Nephron (organoid): ENCODE measurements at regions not wholly inside any gene's neighbourhood (a gene's known extent, or its start where the extent isn't known, plus 50 kb on each side); places are given as distances from the start of the nearest gene placed in this dataset.

Source experiments
- H3K27ac Mint-ChIP-seq, 3 experiments: 2 replicates each; pipeline ENCODE4 v1.8.0; 2020; ENCODE audit warnings: mixed read lengths in 3 of 3, mild to moderate bottlenecking in 2 of 3, moderate library complexity in 1 of 3
- H3K27me3 Mint-ChIP-seq: 2 replicates; pipeline ENCODE4 v1.8.0; 2021; ENCODE audit warnings: low read depth, mild to moderate bottlenecking, moderate library complexity, mixed read lengths
- H3K36me3 Mint-ChIP-seq: 2 replicates; pipeline ENCODE4 v1.8.0; 2020; ENCODE audit warnings: low read depth, mixed read lengths
- H3K4me1 Mint-ChIP-seq: 2 replicates; pipeline ENCODE4 v1.8.0; 2020; ENCODE audit warnings: mixed read lengths
- H3K4me3 Mint-ChIP-seq, 3 experiments: 2 replicates each; pipeline ENCODE4 v1.8.0; 2020; ENCODE audit warnings: mild to moderate bottlenecking in 3 of 3, mixed read lengths in 3 of 3, moderate library complexity in 2 of 3
- H3K9me3 Mint-ChIP-seq: 2 replicates; pipeline ENCODE4 v1.8.0; 2020; ENCODE audit warnings: mixed read lengths
- TF ChIP-seq, protein P1 (sequence below), 3 experiments: fragments of 200-600 bp; sonication (generic); IDR thresholded peaks; one replicate each; pipeline ENCODE4 v1.5.0; 2021; ENCODE audit warnings: antibody characterized with exemption in 3 of 3; ENCODE audit not compliant: unreplicated experiment in 3 of 3

DNA sequence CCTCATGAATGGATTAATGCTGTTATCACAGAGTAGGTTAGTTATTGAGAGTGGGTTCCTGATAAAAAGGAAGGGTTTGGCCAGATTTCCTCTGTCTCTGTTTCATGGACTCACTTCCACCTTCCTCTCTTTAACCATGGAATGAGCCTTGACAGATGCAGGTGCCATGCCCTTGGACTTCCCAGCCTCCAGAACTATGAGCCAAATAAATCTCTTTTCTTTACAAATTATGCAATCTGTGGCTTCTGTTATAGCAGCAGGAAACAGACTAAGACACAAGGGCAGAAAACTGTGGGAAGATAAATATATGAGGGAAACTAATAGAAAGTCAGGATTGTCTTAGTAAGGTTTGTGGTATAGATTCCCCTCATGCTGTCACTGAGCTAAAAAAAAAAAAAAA is 106.5 kb downstream of the QRSL1 start:
- Mint-ChIP-seq H3K27me3 (no peaks in the 10 kb centered on the region), H3K27ac (no peak overlapping the region), H3K9me3 (peaks cover 7% of the 10 kb centered on the region), H3K4me1 (peaks cover 17% of the 10 kb centered on the region), H3K36me3 (peaks cover 3% of the 10 kb centered on the region), H3K4me3 (no peak overlapping the region)
- TF ChIP-seq, protein P1, sequence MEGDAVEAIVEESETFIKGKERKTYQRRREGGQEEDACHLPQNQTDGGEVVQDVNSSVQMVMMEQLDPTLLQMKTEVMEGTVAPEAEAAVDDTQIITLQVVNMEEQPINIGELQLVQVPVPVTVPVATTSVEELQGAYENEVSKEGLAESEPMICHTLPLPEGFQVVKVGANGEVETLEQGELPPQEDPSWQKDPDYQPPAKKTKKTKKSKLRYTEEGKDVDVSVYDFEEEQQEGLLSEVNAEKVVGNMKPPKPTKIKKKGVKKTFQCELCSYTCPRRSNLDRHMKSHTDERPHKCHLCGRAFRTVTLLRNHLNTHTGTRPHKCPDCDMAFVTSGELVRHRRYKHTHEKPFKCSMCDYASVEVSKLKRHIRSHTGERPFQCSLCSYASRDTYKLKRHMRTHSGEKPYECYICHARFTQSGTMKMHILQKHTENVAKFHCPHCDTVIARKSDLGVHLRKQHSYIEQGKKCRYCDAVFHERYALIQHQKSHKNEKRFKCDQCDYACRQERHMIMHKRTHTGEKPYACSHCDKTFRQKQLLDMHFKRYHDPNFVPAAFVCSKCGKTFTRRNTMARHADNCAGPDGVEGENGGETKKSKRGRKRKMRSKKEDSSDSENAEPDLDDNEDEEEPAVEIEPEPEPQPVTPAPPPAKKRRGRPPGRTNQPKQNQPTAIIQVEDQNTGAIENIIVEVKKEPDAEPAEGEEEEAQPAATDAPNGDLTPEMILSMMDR (IDR thresholded peaks at IDR 0.05; ENCODE audit: unreplicated experiment in 3 of 3) = no peak

DNA sequence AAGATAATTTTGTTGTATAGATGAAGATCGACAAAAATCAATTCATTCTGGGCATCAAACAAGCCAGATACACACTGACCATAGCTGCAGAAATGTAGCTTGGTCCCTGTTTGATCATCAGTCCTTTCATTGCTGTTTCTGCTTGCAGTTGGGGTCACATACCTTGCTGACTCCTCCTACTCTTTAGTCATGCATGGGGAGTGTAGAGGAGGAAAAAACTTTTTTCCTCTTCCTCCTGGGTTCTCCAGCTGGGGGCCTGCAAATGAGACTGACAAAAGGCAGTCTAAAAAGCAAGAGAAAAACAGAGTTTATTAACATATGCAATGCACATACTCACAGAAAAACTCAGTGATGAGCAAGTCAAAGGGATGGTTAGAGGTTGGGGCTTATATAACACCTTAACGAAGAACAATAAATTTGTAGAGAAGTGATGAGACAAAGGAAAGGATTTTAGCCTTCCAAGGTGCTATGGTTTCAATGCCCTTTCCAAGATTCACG is 105.8 kb downstream of the QRSL1 start:
- TF ChIP-seq, protein P1 (IDR thresholded peaks at IDR 0.05; ENCODE audit: unreplicated experiment in 3 of 3) = no peak
- Mint-ChIP-seq H3K36me3 (peaks cover 3% of the 10 kb centered on the region), H3K27ac (peak overlapping the region in 2 of 3 experiments; percentile 22 to 95), H3K27me3 (no peaks in the 10 kb centered on the region), H3K4me1 (peaks cover 19% of the 10 kb centered on the region), H3K4me3 (no peak overlapping the region), H3K9me3 (peaks cover 7% of the 10 kb centered on the region)

DNA sequence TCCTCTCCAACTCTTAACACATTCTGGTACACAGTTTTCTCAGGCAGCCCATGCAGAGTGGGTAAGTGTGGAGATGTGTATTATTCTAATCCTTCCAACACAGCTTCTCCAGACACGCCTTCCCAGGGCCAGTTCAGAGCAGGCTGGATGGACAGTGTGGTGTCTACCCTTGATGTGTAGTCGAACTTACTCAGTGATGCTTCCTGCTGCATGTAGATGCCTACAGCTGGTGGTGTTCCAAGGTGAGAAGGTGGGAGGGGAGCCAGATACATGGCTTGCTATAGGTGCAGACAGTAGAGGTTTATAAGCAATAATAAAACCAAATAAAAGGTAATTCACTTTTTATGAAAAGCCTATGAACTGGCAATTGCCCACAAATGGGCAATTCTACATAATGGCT is 104.0 kb downstream of the QRSL1 start:
- TF ChIP-seq, protein P1 (IDR thresholded peaks at IDR 0.05; ENCODE audit: unreplicated experiment in 3 of 3) = no peak
- Mint-ChIP-seq H3K27me3 (no peaks in the 10 kb centered on the region), H3K27ac (peak overlapping the region in 1 of 3 experiments; percentile 18), H3K36me3 (peaks cover 3% of the 10 kb centered on the region), H3K9me3 (peaks cover 7% of the 10 kb centered on the region), H3K4me1 (peaks cover 26% of the 10 kb centered on the region), H3K4me3 (no peak overlapping the region)

DNA sequence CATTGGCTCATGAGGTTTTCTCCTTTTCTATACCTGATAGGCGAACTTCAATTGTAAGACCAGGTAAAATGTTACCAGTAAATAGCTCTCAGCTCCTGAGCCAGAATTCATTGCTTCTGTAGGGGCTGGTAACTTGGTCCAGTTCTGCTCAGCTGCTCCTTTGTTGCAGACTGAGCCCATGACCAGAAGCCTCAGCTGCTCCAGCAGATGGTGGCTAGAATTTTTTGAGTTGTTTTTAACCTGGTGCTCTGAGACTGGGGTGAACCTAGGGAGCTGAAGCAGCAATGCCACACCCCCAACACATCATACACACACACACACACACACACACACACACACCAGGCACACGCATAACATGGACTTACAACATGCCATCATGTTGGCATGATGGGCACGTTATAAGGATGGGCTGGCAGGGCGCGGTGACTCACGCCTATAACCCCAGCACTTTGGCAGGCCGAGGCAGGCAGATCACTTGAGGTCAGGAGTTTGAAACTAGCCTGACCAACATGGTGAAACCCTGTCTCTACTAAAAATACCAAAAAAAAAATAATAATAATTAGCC is 103.1 kb downstream of the QRSL1 start:
- H3K4me1 Mint-ChIP-seq = peaks cover 26% of the 10 kb centered on the region
- no peak overlapping the region for H3K4me3 Mint-ChIP-seq
- H3K36me3 Mint-ChIP-seq = peaks cover 3% of the 10 kb centered on the region
- TF ChIP-seq, protein P1 (IDR thresholded peaks at IDR 0.05; ENCODE audit: unreplicated experiment in 3 of 3) = no peak
- H3K27me3 Mint-ChIP-seq = no peaks in the 10 kb centered on the region
- peak overlapping the region; percentile 83 to 94 (median 93) for H3K27ac Mint-ChIP-seq
- H3K9me3 Mint-ChIP-seq = peaks cover 7% of the 10 kb centered on the region

DNA sequence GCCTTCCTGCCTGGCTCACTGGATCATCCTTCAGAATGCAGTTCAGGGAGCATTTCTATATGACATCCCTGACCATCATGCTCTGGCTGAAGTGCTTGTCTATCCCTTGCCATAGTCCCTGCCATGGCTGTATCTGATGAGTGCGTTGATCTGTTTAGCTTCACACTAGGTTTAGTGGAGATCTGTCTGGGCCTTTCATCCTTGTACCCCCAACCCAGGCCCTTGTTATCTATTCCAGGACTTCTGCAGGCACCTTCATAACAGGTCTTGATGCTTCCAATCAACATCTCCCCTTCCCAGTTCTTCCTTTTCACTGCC is 102.4 kb downstream of the QRSL1 start:
- Mint-ChIP-seq H3K4me1 (peaks cover 26% of the 10 kb centered on the region), H3K9me3 (peaks cover 7% of the 10 kb centered on the region), H3K27me3 (no peaks in the 10 kb centered on the region), H3K36me3 (peaks cover 3% of the 10 kb centered on the region), H3K4me3 (no peak overlapping the region), H3K27ac (peak overlapping the region; percentile 83 to 94 (median 93))
- TF ChIP-seq, protein P1 (IDR thresholded peaks at IDR 0.05; ENCODE audit: unreplicated experiment in 3 of 3) = no peak

DNA sequence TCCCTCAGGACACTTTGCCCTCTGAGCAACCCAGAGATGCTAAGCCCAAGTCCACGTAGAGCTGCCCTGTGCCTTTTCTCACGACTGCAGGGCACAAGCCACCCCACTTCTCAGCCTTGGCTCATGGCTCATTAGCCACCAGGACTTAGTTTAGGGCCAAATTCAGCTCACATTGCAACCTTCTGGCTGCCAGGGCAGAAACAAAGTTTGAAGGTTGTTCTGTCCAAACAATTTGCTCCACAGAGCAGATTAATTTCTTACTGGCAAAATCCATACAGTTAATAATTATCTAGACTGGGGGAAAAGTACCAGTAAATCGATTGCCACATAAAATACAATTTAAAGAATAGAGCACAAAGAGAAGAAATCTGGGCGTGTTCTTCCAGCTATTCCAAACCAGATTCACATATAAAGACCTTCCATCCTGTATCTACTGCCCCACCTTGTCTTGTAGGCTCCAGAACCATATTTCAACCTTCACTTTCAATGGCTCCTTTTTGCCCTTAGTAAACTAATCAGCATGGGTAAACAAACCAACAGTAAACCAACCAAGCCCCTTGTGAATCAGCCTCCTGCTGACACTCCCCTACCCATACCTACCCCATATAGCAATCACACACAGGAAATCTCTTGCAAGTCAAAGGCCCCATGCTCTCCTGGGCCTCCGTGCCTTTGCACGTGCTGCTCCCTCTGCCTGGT is 101.9 kb downstream of the QRSL1 start:
- Mint-ChIP-seq H3K36me3 (peaks cover 3% of the 10 kb centered on the region), H3K4me1 (peaks cover 26% of the 10 kb centered on the region), H3K27ac (peak overlapping the region; percentile 83 to 94 (median 93)), H3K9me3 (peaks cover 7% of the 10 kb centered on the region), H3K4me3 (peak overlapping the region in 1 of 3 experiments; percentile 14), H3K27me3 (no peaks in the 10 kb centered on the region)
- TF ChIP-seq, protein P1 (IDR thresholded peaks at IDR 0.05; ENCODE audit: unreplicated experiment in 3 of 3) = no peak
